ENCODE measurements at regions not wholly inside any gene's neighbourhood (a gene's known extent, or its start where the extent isn't known, plus 50 kb on each side); places are given as distances from the start of the nearest gene placed in this dataset.

- TF ChIP-seq POLR2A (IDR thresholded peaks at IDR 0.05), result no peak
- Histone ChIP-seq H3K4me3 (no peak overlapping the region), H3K36me3 (no peaks in the 10 kb centered on the region), H3K4me1 (ENCODE audit: insufficient read depth) (no peaks in the 10 kb centered on the region), H3K27ac (no peak overlapping the region), H3K27me3 (no peaks in the 10 kb centered on the region), H3K9me3 (no peaks in the 10 kb centered on the region)
- WGBS, 3 donors, result 3 to 13% (median 8%) methylated on average over 1 of the region's 1 CpG
- intact Hi-C loops (cut with DNase I), result no loop called here
- DNase-seq, result no peak
Measured at GRCh38 chr2:123916531-123916930, 108.6 kb upstream of the CNTNAP5 start.

GRCh38 chr2:123917241-123917640 is 107.8 kb upstream of the CNTNAP5 start:
- 40 to 53% (median 41%) methylated on average over 2 of the region's 2 CpGs for WGBS, 3 donors

DNA sequence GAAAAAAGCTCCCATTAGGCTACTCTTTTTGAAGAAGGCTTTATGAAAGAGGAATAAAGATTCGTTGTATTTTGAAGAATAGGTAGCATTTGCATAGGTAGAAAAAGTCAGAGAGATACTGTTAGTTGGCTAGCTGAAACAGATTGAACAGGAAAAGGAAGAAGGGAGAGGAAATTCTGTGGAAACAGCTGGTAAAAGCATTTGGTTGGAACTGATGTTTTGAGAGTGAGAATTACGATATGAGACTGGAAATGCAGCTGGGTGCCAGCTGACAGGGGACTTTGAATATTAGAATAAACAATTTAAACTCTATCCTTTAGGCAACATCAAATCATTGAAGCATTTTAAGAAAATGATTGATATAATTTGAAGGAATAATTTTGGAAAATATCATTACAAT is 96.7 kb upstream of the CNTNAP5 start:
- H3K9me3 ChIP-seq, result no peaks in the 10 kb centered on the region
- H3K36me3 ChIP-seq, result no peaks in the 10 kb centered on the region
- TF ChIP-seq POLR2A (IDR thresholded peaks at IDR 0.05), result no peak
- TF ChIP-seq EP300 (IDR thresholded peaks at IDR 0.05), result no peak
- TF ChIP-seq CTCF (IDR thresholded peaks at IDR 0.05), result no peak
- H3K27ac ChIP-seq, result no peak overlapping the region
- no peak overlapping the region for H3K4me3 ChIP-seq
- no peaks in the 10 kb centered on the region for H3K4me1 ChIP-seq (ENCODE audit: insufficient read depth)
- no peak for DNase-seq
- no peaks in the 10 kb centered on the region for H3K27me3 ChIP-seq
- WGBS, 3 donors, result 26 to 44% (median 31%) methylated on average over 2 of the region's 2 CpGs
- intact Hi-C loops (cut with DNase I), result no loop called here

More at GRCh38 chr2:123917241-123917640, 107.8 kb upstream of the CNTNAP5 start:
- Histone ChIP-seq H3K4me3 (no peak overlapping the region), H3K36me3 (no peaks in the 10 kb centered on the region), H3K4me1 (ENCODE audit: insufficient read depth) (no peaks in the 10 kb centered on the region), H3K27me3 (no peaks in the 10 kb centered on the region), H3K27ac (no peak overlapping the region), H3K9me3 (no peaks in the 10 kb centered on the region)
- intact Hi-C loops (cut with DNase I), result no loop called here
- TF ChIP-seq CTCF (IDR thresholded peaks at IDR 0.05), result no peak
- no peak for TF ChIP-seq POLR2A (IDR thresholded peaks at IDR 0.05)
- no peak for TF ChIP-seq EP300 (IDR thresholded peaks at IDR 0.05)
- no peak for DNase-seq

GRCh38 chr2:123935405-123935804 is 89.7 kb upstream of the CNTNAP5 start:
- Histone ChIP-seq H3K27ac (no peak overlapping the region), H3K4me3 (no peak overlapping the region), H3K4me1 (ENCODE audit: insufficient read depth) (no peaks in the 10 kb centered on the region), H3K9me3 (no peaks in the 10 kb centered on the region), H3K27me3 (no peaks in the 10 kb centered on the region), H3K36me3 (no peaks in the 10 kb centered on the region)
- no peak for DNase-seq
- intact Hi-C loops (cut with DNase I), result no loop called here
- 86 to 96% (median 91%) methylated on average over 4 of the region's 4 CpGs for WGBS, 3 donors
- TF ChIP-seq CTCF (IDR thresholded peaks at IDR 0.05) (no peak), EP300 (IDR thresholded peaks at IDR 0.05) (no peak), POLR2A (IDR thresholded peaks at IDR 0.05) (no peak)

GRCh38 chr2:123953846-123954245 is 71.2 kb upstream of the CNTNAP5 start:
- intact Hi-C loops (cut with DNase I), result no loop called here
- WGBS, 3 donors, result 82 to 94% (median 87%) methylated on average over 2 of the region's 2 CpGs
- no peaks in the 10 kb centered on the region for H3K27me3 ChIP-seq
- TF ChIP-seq EP300 (IDR thresholded peaks at IDR 0.05), result no peak
- TF ChIP-seq POLR2A (IDR thresholded peaks at IDR 0.05), result no peak
- no peak for TF ChIP-seq CTCF (IDR thresholded peaks at IDR 0.05)
- peaks cover 0 to 4% of the 10 kb centered on the region in 2 donors for H3K9me3 ChIP-seq
- no peak overlapping the region for H3K27ac ChIP-seq
- DNase-seq, result no peak
- no peaks in the 10 kb centered on the region for H3K4me1 ChIP-seq (ENCODE audit: insufficient read depth)
- H3K36me3 ChIP-seq, result no peaks in the 10 kb centered on the region
- H3K4me3 ChIP-seq, result no peak overlapping the region

Data from ovary (tissue), 7 donors.